ENCODE measurements at regions not wholly inside any gene's neighbourhood (a gene's known extent, or its start where the extent isn't known, plus 50 kb on each side); places are given as distances from the start of the nearest gene placed in this dataset.
"Not testable (repeated sequence)": the region's sequence is repeated elsewhere in the genome, so short reads cannot be mapped to it uniquely, and the experiment has no call there.

- no peak for FAIRE-seq
Observed at GRCh38 chr5:152529440-152529839, 124.4 kb upstream of the NMUR2 start.

- peak; percentile 81 for FAIRE-seq
Observed at GRCh38 chr5:152532714-152533113, 127.6 kb upstream of the NMUR2 start.

DNA sequence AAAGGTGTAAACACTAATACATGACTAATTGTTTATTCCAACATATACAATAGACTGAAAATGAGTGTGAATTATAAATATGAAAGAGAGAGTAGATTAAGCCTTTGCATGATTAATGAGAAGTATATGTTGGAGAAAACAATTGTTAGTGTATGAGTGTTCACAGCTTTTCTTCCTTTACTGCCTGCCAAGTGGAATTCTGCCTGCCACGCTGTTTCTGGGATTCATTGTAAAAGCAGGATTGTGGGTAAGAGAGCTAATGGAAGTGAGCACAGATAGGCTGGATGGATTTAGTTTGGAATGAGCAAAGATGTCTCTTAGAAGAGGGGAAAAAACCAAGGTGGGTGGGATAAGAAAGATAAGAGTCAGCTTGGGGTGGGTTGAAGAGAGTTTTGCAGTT, 129.6 kb upstream of the NMUR2 start:
- FAIRE-seq, result no peak

DNA sequence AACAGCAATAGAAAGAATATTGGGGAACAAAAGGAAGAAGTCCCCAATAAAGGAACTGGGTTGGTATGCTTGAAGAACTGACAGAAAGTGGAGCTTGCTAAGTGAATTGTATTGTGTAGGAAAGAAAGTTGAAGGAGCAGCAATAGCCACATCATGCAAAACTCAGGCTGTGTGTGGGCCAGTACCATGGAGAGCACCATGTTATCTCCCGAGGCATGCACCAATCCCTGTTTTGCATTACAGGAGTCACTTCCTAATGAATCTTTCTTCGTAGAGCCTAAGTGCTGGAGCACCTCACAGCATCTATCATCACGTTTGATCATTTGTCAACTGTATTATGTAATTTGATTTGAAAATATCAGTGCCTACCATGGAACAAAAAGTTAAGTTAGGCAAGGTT, 137.7 kb upstream of the NMUR2 start:
- FAIRE-seq, result no peak

DNA sequence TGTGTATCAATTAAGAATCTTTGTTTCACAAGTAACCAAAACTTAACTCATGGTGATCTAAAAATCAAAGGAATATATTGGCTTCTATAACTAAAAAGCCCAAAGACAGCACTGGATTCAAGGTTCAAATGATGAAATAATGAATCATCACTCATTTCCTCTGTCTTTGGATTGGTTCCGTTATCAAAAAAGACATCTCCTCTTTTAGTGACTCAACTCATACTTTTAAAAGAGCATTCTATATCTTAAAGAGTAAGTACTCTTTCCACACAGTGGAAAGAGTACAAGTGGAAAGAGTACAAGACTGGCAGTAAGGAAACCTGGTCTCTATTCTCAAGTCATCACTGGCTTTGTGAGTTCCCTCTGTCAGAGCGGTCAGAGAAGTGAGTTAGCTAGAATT, 141.4 kb upstream of the NMUR2 start:
- no peak for FAIRE-seq

DNA sequence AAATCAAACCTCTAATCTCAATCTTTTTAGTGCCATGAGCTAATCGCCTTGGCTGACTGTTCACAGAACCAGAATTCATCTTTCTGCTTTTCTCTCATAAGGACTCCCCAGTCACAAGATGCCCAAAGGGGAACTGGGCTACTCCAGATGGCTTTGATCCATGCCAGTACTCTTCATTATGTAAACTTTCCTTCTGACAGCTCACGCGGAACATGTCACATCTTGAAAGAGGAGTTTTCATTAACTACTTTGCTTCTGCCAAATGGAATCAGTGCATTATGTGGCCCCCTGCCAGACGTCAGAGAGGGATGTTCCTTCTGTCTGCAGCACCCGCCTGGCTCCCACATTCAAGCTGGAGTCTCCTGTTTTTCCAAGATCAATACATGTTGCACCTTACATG, 142.1 kb upstream of the NMUR2 start:
- FAIRE-seq, result no peak

- FAIRE-seq, result no peak
Observed at GRCh38 chr5:152549709-152550108, 144.6 kb upstream of the NMUR2 start.

DNA sequence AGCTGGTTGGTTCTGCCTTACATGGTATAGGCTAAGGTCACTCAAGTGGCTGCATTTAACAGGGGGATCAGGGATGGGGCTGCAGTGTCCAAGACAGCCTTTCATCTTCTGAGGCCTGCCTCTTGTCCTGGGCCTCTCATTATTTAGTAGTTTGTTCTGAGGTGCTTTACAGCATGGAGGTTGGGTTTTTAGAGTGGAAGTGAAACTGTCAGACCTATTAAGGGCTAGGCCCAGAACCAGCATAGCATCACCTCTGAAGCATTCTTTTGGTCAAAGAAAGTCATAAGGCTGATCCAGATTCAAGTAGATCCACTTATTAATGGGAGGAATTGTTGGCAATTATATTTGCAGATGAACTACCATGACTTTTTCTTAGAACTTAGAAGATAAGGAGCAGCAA, 146.0 kb upstream of the NMUR2 start:
- FAIRE-seq, result no peak

DNA sequence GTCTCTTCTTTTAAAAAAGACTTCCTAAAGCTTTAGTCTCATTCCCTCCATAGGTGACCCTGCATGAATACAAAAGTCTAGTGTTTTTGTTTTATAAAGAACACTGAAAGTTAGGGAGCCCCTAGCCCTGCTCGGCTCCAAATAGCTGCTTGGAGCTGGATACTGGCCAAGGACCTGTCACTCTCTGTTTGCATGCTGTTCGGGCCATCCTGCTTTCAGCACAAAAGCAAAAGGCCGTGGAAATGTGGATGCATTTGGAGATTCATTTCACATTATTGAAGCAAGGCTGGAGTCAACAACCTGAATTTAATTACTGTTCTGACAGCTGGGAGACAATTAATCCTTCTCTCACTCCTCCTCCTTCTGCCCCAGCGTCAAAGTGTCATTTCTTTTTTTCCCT, 151.7 kb upstream of the NMUR2 start:
- no peak for FAIRE-seq

- FAIRE-seq, result no peak
Observed at GRCh38 chr5:152560512-152561137, 155.5 kb upstream of the NMUR2 start.

GRCh38 chr5:152568016-152568415, 162.9 kb upstream of the NMUR2 start:
- FAIRE-seq, result no peak

GRCh38 chr5:152572812-152573211, 167.7 kb upstream of the NMUR2 start:
- FAIRE-seq, result no peak

DNA sequence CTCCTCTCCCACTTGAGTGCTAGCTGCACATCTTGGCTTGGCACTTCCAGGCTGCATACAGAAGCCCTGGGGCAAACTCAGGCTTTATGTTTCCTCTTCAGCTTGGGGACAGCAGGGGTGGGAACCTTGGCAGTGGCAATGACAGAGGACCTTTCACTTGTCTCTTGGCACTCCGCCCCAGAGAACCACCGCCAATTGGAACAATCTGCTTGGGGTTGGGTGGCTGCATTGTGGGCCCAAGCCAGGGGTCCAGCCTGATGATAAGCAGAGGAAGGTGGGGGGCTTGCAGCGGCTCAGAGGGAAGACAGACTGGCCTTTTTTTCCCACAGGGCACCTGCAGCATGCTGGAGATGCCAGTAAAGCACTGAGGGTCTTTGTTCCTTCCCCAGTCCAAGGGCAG, 179.0 kb upstream of the NMUR2 start:
- no peak for FAIRE-seq

- no peak for FAIRE-seq
Observed at GRCh38 chr5:152592416-152592815, 187.3 kb upstream of the NMUR2 start.

DNA sequence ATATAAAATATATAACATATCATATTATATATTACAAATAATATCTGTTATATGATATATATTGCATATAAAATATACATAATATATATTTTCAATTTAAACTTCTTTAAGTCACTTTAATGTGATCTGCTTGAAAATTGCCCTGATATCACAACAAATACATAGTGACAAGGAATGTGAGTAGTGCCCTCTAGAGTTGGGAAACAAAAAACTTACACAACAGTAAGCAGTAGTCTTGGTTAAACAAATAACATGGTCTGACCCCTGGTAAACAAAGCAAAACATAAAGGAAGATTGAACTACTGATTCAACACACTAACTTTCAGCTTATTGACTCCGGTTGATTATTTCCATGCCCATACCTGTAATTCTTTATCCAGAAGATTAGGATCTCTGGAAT, 188.3 kb upstream of the NMUR2 start:
- FAIRE-seq, result no peak

- FAIRE-seq, result no peak
Observed at GRCh38 chr5:152595405-152595804, 190.3 kb upstream of the NMUR2 start.

DNA sequence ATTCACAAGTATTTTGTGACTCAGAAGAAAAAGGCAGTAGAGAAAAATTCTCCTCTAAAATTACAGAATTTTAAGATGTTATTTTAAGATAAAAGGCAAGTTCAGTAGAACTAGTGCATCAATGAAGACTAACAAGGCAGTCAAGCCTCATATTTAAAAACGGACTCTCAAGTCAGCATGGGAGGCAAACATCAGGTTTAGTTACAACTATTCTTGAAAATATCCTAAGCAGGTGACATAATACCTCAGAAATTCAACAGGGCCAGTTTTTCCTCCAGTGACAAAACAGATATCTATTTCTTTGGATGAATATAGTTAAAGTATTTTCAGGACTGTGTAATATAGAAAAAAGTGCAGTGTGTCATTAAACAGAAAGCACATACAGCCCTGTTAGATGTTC, 194.0 kb upstream of the NMUR2 start:
- no peak for FAIRE-seq

DNA sequence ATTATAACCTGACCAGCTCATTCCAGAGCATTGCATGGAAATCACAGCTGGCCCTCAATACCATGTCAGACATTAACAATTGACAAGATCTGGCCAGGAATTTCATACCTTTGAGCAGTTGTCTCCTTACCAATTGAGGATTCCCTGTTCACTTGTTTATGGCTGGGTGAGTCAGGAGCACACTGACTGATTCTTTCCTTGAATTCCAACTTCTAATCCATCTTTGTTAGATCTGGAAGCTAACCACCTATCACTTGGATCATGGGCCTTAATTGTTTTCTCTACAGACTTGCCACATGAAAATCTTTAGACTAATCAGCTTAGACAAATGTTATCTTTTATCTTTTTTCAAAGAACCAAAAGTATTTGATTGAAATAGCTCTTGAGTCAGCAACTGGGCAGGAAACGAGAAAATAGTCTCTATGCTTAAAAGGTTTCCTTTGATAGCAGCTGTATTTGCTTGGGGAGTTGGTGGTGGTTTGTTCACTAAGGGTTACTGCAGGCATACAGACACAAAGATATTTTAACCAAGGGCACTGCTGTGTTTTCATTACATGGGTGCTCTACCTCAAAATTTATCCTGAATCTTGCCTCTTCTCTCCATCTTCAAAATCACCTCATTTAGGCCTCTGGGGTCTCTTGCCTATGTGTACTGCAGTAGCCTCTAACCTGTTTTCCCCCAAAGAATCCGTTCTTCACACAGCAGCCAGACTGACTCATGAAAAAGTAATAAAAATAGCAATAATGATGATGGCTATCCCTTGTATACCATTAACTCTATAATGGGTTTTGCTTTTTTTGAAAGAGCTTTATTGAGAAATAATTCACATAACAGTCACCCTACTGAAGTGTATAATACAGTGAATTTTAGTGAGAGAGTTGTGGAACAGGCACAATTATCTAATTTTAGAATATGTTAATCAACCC, 197.0 kb upstream of the NMUR2 start:
- FAIRE-seq, result no peak

- not testable (repeated sequence) for FAIRE-seq
Observed at GRCh38 chr5:152606050-152606449, 201.0 kb upstream of the NMUR2 start.

DNA sequence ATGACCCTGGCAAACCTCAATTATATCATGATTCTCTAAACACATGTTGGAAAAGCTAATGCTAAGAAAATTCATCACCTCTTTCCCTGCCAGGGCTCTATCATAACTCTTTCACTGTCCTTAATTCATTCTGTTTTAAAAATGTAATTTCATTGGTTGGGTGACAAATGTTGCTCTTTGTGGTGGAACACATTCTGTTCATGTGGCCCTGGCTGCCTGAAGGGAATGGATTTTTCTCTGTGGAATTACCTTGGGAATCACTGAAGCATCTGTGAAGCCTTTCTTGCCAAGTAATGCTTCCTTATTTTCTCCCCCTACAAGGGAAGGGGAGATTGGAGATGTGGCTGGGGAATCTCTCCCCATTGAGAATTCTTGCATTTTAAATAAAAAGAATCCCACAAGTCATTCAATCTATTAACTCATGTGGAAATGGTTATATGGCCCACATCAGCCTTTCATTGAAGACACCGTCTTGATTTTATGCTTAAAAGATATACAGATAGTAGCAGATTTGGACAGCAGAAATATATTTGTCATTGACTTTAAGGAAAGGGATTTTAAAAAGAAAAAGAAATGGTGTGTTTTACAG, 201.8 kb upstream of the NMUR2 start:
- no peak for FAIRE-seq

DNA sequence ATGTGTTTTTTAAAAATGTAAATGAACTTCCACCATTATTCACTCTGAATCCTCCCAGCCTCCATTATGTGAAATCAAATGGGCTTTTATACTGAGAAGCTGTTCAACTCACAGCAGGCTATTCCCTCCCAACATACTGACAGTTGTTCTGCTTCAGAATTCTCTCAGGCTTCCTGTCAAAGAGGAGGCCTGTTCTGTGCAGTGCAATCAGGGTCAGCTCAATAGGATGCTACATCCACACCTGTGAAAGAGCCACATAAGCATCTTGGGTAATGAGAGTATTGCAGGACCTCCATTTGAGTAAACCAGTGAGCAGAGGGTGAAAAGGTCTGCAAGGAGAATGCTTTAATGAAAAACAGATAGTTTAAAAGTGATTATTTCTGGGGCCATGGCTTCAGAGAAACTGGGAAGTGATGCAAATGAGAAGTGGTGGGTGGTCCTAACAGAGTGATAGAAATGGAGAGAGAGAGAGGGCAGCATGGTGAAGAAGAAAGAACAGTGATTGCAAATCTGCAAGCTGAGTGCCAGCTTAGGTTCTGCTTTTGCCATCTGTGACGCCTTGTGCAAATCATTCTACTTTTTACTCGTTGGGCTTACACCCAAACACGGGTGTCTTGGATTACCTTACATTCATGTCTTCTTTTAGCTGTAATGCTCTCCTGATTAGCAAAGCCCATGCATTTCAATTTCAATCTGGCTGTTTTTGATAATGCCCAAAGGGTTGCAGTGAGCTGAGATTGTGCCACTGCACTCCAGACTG, 202.5 kb upstream of the NMUR2 start:
- no peak for FAIRE-seq

- FAIRE-seq, result no peak
Observed at GRCh38 chr5:152608458-152608857, 203.4 kb upstream of the NMUR2 start.

DNA sequence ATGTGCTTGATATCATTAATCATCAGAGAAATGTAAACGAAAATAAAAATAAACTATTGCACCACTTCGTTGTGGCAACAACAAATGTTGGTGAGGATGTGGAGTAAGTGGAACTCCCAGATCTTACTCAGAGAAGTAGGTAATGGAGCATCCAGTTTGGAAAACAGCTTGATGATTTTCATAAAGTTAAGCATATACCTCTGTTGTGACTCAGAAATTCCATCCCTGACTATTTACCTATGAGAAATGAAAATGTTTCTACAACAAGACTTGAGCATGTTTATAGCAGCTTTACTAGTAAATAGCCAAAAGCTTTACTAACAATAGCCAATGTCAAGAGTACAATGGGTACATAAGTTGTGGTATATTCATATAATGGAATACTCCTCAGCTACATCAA, 214.7 kb upstream of the NMUR2 start:
- FAIRE-seq, result no peak
